H54 (cell line): ENCODE measurements at regions not wholly inside any gene's neighbourhood (a gene's known extent, or its start where the extent isn't known, plus 50 kb on each side); places are given as distances from the start of the nearest gene placed in this dataset.

ENCODE experiments used
- DNase-seq: peaks from one replicate; pipeline ENCODE4 v3.0.0; 2011; ENCODE audit warnings: low spot score, mixed read lengths; ENCODE audit not compliant: insufficient read length
- FAIRE-seq: peaks from 3 replicates; lab custom pipeline; 2011; peaks lifted over from hg19 to GRCh38; lab: Jason Lieb, UNC
- POLR2A ChIP-seq: IDR thresholded peaks from 2 replicates; pipeline ENCODE4 v1.6.1; 2011; ENCODE audit warnings: low read depth, mild to moderate bottlenecking, low read length

GRCh38 chr6:164561656-164562055 is 747.7 kb downstream of the C6orf118 start:
- DNase-seq (no peak), FAIRE-seq (no peak)
- no peak for TF ChIP-seq POLR2A

GRCh38 chr6:164554700-164555476 is 754.5 kb downstream of the C6orf118 start:
- FAIRE-seq (no peak), DNase-seq (no peak)

GRCh38 chr6:164554226-164554625 is 755.2 kb downstream of the C6orf118 start:
- no peak for FAIRE-seq
- TF ChIP-seq POLR2A, result no peak

More at GRCh38 chr6:164554700-164555476, 754.5 kb downstream of the C6orf118 start:
- TF ChIP-seq POLR2A, result no peak

GRCh38 chr6:164551706-164552105 is 757.7 kb downstream of the C6orf118 start:
- DNase-seq (no peak), FAIRE-seq (no peak)
- TF ChIP-seq POLR2A, result no peak

More at GRCh38 chr6:164554226-164554625, 755.2 kb downstream of the C6orf118 start:
- DNase-seq, result no peak

GRCh38 chr6:164547076-164547475 is 762.3 kb downstream of the C6orf118 start:
- DNase-seq (no peak), FAIRE-seq (no peak)
- no peak for TF ChIP-seq POLR2A

DNA sequence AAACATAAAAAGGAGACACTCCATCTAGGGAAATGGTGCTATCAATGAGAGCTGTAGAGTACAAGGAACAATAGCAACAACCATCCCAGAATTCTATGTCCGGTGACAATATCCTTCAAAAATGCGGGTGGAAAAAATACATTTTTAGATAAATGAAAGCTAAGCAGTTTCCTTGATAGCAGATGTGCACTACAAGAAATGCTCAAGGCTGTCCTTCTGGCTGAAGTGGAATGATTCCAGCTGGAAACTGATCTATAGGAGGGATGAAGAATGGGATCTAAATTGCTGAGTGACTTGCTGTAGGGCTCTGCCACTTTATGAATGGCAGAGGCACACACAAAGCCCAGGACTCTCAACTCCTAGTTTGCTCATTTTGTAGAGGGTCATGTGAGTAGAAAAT is 763.1 kb downstream of the C6orf118 start:
- FAIRE-seq (no peak), DNase-seq (no peak)
- no peak for TF ChIP-seq POLR2A

GRCh38 chr6:164534070-164534766 is 775.2 kb downstream of the C6orf118 start:
- TF ChIP-seq POLR2A, result no peak
- DNase-seq, result no peak
- FAIRE-seq, result no peak

- no peak for DNase-seq
- no peak for FAIRE-seq
These were observed 776.4 kb downstream of the C6orf118 start for GRCh38 chr6:164533045-164533362.

DNA sequence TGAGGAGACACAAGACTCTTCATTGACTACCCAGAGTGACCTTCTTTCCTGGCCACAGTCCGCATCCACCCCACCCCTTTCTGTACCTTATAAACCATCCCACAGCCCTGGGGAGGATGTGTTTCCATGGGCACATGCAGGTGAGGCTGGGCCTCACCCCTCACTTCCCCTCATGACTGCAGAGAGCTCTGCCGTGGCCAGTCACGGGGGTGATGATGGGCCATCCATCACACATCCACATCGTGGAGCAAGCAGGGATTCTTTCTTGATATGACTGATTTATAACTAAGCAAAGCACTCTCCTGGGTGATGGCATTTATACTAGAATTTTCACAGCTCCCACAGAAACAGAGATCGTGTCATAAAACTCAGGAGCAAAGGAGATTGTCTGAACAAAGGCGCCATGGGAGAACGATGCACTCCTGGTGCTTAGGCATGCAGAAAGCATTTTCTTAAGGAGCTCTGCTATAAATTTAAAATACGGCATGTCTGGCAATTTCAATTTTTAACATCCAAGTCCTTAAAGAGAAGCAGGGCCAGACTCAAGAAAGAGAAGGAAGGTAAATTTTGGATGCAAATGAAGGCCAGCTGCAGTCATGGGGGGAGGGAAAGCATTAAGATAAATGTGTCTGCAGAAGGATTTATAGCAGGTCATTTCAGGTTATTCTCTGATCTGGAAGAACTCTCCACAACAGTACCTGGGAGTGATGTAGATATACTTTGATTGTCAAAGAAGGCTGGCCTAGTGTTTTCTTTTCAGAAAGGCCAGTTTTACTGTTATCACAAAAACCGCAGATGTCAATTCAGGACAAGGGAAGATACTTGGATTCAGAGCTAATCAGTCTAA is 777.0 kb downstream of the C6orf118 start:
- no peak for DNase-seq
- FAIRE-seq, result no peak
- no peak for TF ChIP-seq POLR2A

More at GRCh38 chr6:164533045-164533362, 776.4 kb downstream of the C6orf118 start:
- TF ChIP-seq POLR2A, result no peak

GRCh38 chr6:164531736-164532135 is 777.7 kb downstream of the C6orf118 start:
- FAIRE-seq, result no peak
- no peak for DNase-seq
- TF ChIP-seq POLR2A, result no peak

- DNase-seq, result no peak
- no peak for TF ChIP-seq POLR2A
- no peak for FAIRE-seq
These were observed 780.9 kb downstream of the C6orf118 start for GRCh38 chr6:164528539-164528938.

- DNase-seq (no peak), FAIRE-seq (no peak)
- no peak for TF ChIP-seq POLR2A
These were observed 786.2 kb downstream of the C6orf118 start for GRCh38 chr6:164523087-164523654.

DNA sequence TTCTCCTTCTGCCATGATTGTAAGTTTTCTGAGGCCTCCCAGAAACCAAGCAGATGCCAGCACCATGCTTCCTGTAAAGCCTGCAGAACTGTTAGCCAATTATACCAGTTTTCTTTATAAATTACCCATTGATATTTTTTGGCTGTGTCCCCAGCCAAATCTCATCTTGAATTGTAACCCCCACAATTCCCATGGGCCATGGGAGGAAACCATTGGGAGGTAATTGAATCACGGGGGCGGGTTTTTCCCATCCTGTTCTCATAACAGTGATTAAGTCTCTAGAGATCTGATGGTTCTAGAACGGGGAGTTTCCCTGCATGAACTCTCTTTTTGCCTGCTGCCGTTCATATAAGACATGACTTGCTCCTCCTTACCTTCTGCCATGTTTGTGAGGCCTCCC is 788.5 kb downstream of the C6orf118 start:
- FAIRE-seq, result no peak
- TF ChIP-seq POLR2A, result no peak
- DNase-seq, result no peak
